Astrocyte of the cerebellum (primary cell): ENCODE measurements at regions not wholly inside any gene's neighbourhood (a gene's known extent, or its start where the extent isn't known, plus 50 kb on each side); places are given as distances from the start of the nearest gene placed in this dataset.
"Not testable (repeated sequence)": the region's sequence is repeated elsewhere in the genome, so short reads cannot be mapped to it uniquely, and the experiment has no call there.

Experiments
- DNase-seq: peaks from one replicate; pipeline ENCODE4 v3.0.0-alpha.2; 2011; ENCODE audit warnings: low read depth
- H3K4me3 ChIP-seq: 2 replicates; pipeline ENCODE4 v1.5.1; 2011; ENCODE audit warnings: mild to moderate bottlenecking, low read depth, low read length, moderate library complexity
- CTCF ChIP-seq: IDR thresholded peaks from 2 replicates; pipeline ENCODE4 v1.5.1; 2012; ENCODE audit warnings: low read length, low read depth, moderate library complexity, mild to moderate bottlenecking; ENCODE audit errors: missing control alignments
- in situ Hi-C: cut with HindIII; loops from 2 replicates; pipeline ENCODE4 v1.10.0; 2017; ENCODE audit warnings: low sequenced_read_pairs

- DNase-seq = no peak
- TF ChIP-seq CTCF = no peak
- in situ Hi-C loops = no loop called here
- H3K4me3 ChIP-seq = no peak overlapping the region
Observed at GRCh38 chr1:223046011-223046410, 97.0 kb downstream of the TLR5 start.

GRCh38 chr1:223046463-223046862 is 96.6 kb downstream of the TLR5 start:
- in situ Hi-C loops, H3K4me3 ChIP-seq, DNase-seq: not testable (repeated sequence)

GRCh38 chr1:223048026-223048425 is 95.0 kb downstream of the TLR5 start:
- TF ChIP-seq CTCF = no peak
- DNase-seq = no peak
- no peak overlapping the region for H3K4me3 ChIP-seq
- in situ Hi-C loops = no loop called here

- no peak for TF ChIP-seq CTCF
- DNase-seq = no peak
- in situ Hi-C loops = no loop called here
- H3K4me3 ChIP-seq = no peak overlapping the region
Observed at GRCh38 chr1:223052462-223052861, 90.6 kb downstream of the TLR5 start.

GRCh38 chr1:223052931-223053330 is 90.1 kb downstream of the TLR5 start:
- DNase-seq = no peak
- in situ Hi-C loops = no loop called here
- no peak overlapping the region for H3K4me3 ChIP-seq
- TF ChIP-seq CTCF = no peak

- H3K4me3 ChIP-seq = no peak overlapping the region
- TF ChIP-seq CTCF = no peak
- in situ Hi-C loops = no loop called here
- no peak for DNase-seq
Observed at GRCh38 chr1:223056802-223057201, 86.2 kb downstream of the TLR5 start.

- in situ Hi-C loops = no loop called here
- DNase-seq = no peak
- no peak overlapping the region for H3K4me3 ChIP-seq
- TF ChIP-seq CTCF = no peak
Observed at GRCh38 chr1:223057569-223058093, 85.4 kb downstream of the TLR5 start.
